SK-N-SH treated with all-trans-retinoic acid at 6 μM for 48 hours (cell line): ENCODE measurements at regions not wholly inside any gene's neighbourhood (a gene's known extent, or its start where the extent isn't known, plus 50 kb on each side); places are given as distances from the start of the nearest gene placed in this dataset.

Source experiments
- ATAC-seq: fragments of 200-7000 bp; cut with Tn5 transposase; 3 replicates; pipeline ENCODE4 v1.9.1; 2020; ENCODE audit warnings: mild to moderate bottlenecking, moderate library complexity
- ARNTL ChIP-seq: fragments of 450-650 bp; formaldehyde crosslinking; IDR thresholded peaks from 2 replicates; pipeline ENCODE4 v1.5.0; 2020; ENCODE audit warnings: low read depth, mild to moderate bottlenecking, moderate library complexity, borderline replicate concordance
- BACH2 ChIP-seq: fragments of 250-450 bp; sonication (Bioruptor Pico); IDR thresholded peaks from 2 replicates; pipeline ENCODE4 v1.9.0; 2021; ENCODE audit warnings: mild to moderate bottlenecking, borderline replicate concordance
- CSDC2 ChIP-seq: fragments of 250-450 bp; sonication (Bioruptor Pico); IDR thresholded peaks from 2 replicates; pipeline ENCODE4 v1.5.0; 2020; ENCODE audit warnings: mild to moderate bottlenecking, moderate library complexity
- ESRRG ChIP-seq: fragments of 250-450 bp; sonication (Bioruptor Pico); IDR thresholded peaks from 2 replicates; pipeline ENCODE4 v1.6.1; 2021; ENCODE audit warnings: mild to moderate bottlenecking
- ISL1 ChIP-seq: fragments of 250-450 bp; sonication (Bioruptor Pico); IDR thresholded peaks from 2 replicates; pipeline ENCODE4 v2.1.2; 2022; ENCODE audit warnings: mild to moderate bottlenecking, moderate library complexity
- OSR1 ChIP-seq: fragments of 250-450 bp; sonication (Bioruptor Pico); IDR thresholded peaks from 2 replicates; pipeline ENCODE4 v1.8.0; 2022; ENCODE audit warnings: moderate library complexity, mild to moderate bottlenecking, inconsistent platforms
- PPARA ChIP-seq: fragments of 250-450 bp; sonication (Bioruptor Pico); IDR thresholded peaks from 2 replicates; pipeline ENCODE4 v1.5.0; 2020; ENCODE audit warnings: mild to moderate bottlenecking, borderline replicate concordance
- SNAI2 ChIP-seq: fragments of 250-450 bp; sonication (Bioruptor Pico); IDR thresholded peaks from 2 replicates; pipeline ENCODE4 v1.5.0; 2020; ENCODE audit warnings: mild to moderate bottlenecking, moderate library complexity
- TCF4 ChIP-seq: fragments of 250-450 bp; sonication (Bioruptor Pico); IDR thresholded peaks from 2 replicates; pipeline ENCODE4 v1.8.0; 2021; ENCODE audit warnings: mild to moderate bottlenecking, moderate library complexity, borderline replicate concordance
- TOX ChIP-seq: fragments of 250-450 bp; sonication (Bioruptor Pico); IDR thresholded peaks from 2 replicates; pipeline ENCODE4 v1.8.0; 2021; ENCODE audit warnings: mild to moderate bottlenecking, moderate library complexity, borderline replicate concordance
- ZC3H10 ChIP-seq: fragments of 250-450 bp; sonication (Bioruptor Pico); IDR thresholded peaks from 2 replicates; pipeline ENCODE4 v1.5.1; 2021; ENCODE audit warnings: mild to moderate bottlenecking, moderate library complexity
- ZFP3 ChIP-seq: fragments of 250-450 bp; sonication (Bioruptor Pico); IDR thresholded peaks from 2 replicates; pipeline ENCODE4 v1.5.0; 2020; ENCODE audit warnings: mild to moderate bottlenecking, moderate library complexity
- ZFP30 ChIP-seq: fragments of 450-650 bp; formaldehyde crosslinking; IDR thresholded peaks from 2 replicates; pipeline ENCODE4 v1.5.0; 2022; ENCODE audit warnings: mild to moderate bottlenecking, moderate library complexity
- ZNF565 ChIP-seq: fragments of 450-650 bp; formaldehyde crosslinking; conservative IDR thresholded peaks from 2 replicates; pipeline ENCODE4 v1.5.0; 2020; ENCODE audit warnings: low read depth, mild to moderate bottlenecking, moderate library complexity
- ZNF70 ChIP-seq: fragments of 450-650 bp; formaldehyde crosslinking; IDR thresholded peaks from 2 replicates; pipeline ENCODE4 v1.5.0; 2020; ENCODE audit warnings: mild to moderate bottlenecking, moderate library complexity
- ZNF8 ChIP-seq: fragments of 450-650 bp; formaldehyde crosslinking; IDR thresholded peaks from 2 replicates; pipeline ENCODE4 v1.5.0; 2020; ENCODE audit warnings: mild to moderate bottlenecking, moderate library complexity
- TF ChIP-seq, protein P1 (sequence below): fragments of 250-450 bp; sonication (Bioruptor Pico); IDR thresholded peaks from 2 replicates; pipeline ENCODE4 v1.5.1; 2020; ENCODE audit warnings: low read depth, mild to moderate bottlenecking, moderate library complexity
- TF ChIP-seq, protein P2 (sequence below): fragments of 250-450 bp; sonication (Bioruptor Pico); IDR thresholded peaks from 2 replicates; pipeline ENCODE4 v1.5.1; 2021; ENCODE audit warnings: mild to moderate bottlenecking, moderate library complexity
- TF ChIP-seq, protein P3 (sequence below): fragments of 250-450 bp; sonication (Bioruptor Pico); IDR thresholded peaks from 2 replicates; pipeline ENCODE4 v1.8.0; 2020; ENCODE audit warnings: mild to moderate bottlenecking, moderate library complexity, borderline replicate concordance

DNA sequence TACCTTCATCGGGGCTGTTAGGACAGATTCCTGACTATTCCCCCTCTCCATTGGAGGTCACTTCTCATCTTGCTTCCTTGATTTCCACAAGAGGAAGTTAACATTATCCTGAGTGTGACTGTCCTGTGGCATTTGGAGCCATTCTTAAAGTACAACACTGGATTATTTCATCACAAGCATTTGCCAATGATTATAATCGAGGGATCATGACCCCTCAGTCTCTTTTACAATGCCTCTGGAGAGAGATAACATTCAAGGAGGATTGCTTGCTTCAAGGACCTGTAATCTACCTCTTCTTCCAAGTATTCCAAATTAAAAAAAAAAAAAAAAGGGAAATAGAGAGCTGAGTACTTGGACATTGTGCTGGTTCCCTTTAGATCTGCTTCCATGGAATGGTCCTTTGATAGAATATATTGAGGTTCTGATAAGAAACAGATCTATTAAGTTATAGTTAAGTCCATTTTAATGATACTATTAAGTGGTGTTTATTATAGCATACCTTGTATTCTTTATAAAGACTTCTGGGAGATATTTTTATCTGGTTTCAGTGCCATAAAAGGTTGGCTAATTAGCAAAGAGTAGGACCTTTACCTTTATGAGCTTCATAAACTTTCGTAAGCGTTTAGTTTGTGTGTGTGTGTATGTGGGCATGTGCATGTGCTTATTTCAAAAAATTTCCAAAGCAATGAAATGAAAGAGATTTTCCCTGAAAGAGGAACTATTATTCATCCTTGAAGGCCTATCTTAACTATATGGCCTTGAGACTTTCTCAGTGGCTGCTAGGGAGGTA is 469.1 kb downstream of the DHX35 start:
- ATAC-seq: no peak
- no peak for TF ChIP-seq CSDC2
- no peak for TF ChIP-seq ISL1
- TF ChIP-seq, protein P1, sequence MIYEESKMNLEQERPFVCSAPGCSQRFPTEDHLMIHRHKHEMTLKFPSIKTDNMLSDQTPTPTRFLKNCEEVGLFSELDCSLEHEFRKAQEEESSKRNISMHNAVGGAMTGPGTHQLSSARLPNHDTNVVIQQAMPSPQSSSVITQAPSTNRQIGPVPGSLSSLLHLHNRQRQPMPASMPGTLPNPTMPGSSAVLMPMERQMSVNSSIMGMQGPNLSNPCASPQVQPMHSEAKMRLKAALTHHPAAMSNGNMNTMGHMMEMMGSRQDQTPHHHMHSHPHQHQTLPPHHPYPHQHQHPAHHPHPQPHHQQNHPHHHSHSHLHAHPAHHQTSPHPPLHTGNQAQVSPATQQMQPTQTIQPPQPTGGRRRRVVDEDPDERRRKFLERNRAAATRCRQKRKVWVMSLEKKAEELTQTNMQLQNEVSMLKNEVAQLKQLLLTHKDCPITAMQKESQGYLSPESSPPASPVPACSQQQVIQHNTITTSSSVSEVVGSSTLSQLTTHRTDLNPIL (CRISPR knock-in tag): no peak
- TF ChIP-seq, protein P2, sequence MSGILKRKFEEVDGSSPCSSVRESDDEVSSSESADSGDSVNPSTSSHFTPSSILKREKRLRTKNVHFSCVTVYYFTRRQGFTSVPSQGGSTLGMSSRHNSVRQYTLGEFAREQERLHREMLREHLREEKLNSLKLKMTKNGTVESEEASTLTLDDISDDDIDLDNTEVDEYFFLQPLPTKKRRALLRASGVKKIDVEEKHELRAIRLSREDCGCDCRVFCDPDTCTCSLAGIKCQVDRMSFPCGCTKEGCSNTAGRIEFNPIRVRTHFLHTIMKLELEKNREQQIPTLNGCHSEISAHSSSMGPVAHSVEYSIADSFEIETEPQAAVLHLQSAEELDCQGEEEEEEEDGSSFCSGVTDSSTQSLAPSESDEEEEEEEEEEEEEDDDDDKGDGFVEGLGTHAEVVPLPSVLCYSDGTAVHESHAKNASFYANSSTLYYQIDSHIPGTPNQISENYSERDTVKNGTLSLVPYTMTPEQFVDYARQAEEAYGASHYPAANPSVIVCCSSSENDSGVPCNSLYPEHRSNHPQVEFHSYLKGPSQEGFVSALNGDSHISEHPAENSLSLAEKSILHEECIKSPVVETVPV (CRISPR knock-in tag): no peak
- no peak for TF ChIP-seq OSR1 (CRISPR knock-in tag)
- no peak for TF ChIP-seq PPARA
- TF ChIP-seq TCF4: no peak
- no peak for TF ChIP-seq ARNTL (CRISPR knock-in tag)
- no peak for TF ChIP-seq ZNF565 (CRISPR knock-in tag)
- TF ChIP-seq ZNF8 (CRISPR knock-in tag): no peak
- no peak for TF ChIP-seq BACH2 (CRISPR knock-in tag)
- no peak for TF ChIP-seq TOX (CRISPR knock-in tag)
- TF ChIP-seq ZFP30 (CRISPR knock-in tag): no peak
- TF ChIP-seq ZFP3 (CRISPR knock-in tag): no peak

DNA sequence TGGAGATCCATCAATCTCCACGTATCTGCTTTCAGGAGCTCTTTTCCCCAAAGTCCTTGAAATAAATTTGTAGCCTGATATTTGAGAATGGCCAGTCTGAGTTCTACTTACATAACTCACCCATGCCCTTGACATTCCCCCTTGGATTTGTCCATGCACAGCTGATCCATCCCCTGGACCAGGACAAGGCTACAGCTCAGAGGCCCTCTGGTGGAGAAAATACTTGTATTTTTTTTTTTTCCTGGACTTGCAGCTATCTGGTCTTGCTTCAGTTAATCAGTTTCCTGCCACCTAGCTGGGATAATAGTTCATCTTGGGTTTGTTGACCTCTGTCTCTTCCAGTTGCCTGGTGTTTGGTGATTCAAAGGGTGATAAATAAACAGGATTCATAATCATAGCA is 467.6 kb downstream of the DHX35 start:
- ATAC-seq: no peak
- no peak for TF ChIP-seq ISL1
- no peak for TF ChIP-seq ZFP30 (CRISPR knock-in tag)
- TF ChIP-seq ZNF8 (CRISPR knock-in tag): no peak
- no peak for TF ChIP-seq ZFP3 (CRISPR knock-in tag)
- TF ChIP-seq, protein P2 (CRISPR knock-in tag): no peak
- TF ChIP-seq, protein P3, sequence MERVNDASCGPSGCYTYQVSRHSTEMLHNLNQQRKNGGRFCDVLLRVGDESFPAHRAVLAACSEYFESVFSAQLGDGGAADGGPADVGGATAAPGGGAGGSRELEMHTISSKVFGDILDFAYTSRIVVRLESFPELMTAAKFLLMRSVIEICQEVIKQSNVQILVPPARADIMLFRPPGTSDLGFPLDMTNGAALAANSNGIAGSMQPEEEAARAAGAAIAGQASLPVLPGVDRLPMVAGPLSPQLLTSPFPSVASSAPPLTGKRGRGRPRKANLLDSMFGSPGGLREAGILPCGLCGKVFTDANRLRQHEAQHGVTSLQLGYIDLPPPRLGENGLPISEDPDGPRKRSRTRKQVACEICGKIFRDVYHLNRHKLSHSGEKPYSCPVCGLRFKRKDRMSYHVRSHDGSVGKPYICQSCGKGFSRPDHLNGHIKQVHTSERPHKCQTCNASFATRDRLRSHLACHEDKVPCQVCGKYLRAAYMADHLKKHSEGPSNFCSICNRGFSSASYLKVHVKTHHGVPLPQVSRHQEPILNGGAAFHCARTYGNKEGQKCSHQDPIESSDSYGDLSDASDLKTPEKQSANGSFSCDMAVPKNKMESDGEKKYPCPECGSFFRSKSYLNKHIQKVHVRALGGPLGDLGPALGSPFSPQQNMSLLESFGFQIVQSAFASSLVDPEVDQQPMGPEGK: no peak
- TF ChIP-seq ZC3H10 (CRISPR knock-in tag): no peak
- TF ChIP-seq, protein P1 (CRISPR knock-in tag): no peak
- TF ChIP-seq ZNF70: no peak
- TF ChIP-seq SNAI2 (CRISPR knock-in tag): no peak
- TF ChIP-seq TCF4: no peak
- TF ChIP-seq CSDC2: no peak
- TF ChIP-seq, all 23 proteins: peak for 0

DNA sequence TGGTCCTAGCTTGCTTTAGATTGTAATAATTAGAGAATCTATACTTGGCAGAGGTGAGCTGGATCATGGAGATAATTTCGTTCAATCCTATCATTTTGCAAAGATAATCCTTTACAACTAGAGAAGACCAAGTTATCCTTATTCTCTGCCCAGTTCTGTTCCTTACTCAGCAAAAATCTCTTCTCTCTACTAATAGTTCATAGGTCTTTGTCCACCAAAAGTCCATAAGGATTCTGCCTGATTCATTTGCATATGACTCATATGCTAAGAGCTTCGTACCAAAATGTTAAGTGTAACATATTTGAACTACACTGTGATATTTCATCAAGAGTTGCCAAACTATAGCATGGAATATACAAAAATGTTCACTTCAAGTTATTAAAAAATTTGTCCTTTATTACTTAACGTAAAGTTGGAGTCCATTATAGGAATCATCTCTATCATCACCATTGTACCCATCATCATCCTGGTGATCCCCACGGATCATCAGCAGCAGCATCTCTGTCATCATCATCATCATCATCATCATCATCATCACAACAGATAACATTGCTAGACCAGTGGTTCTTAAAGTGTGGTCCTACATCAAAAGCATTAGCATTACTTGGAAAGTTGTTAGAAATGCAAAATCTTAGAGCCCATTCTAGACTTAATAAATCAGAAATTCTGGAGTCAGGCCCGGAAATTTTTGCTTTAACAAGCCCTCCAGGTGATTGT is 463.0 kb downstream of the DHX35 start:
- no peak for TF ChIP-seq BACH2 (CRISPR knock-in tag)
- no peak for TF ChIP-seq ESRRG
- TF ChIP-seq, protein P1 (CRISPR knock-in tag): no peak
- no peak for TF ChIP-seq ARNTL (CRISPR knock-in tag)
- TF ChIP-seq PPARA: no peak
- no peak for TF ChIP-seq CSDC2
- TF ChIP-seq, all 23 proteins: peak for 0
- ATAC-seq: no peak
